H9 (cell line): ENCODE measurements at regions not wholly inside any gene's neighbourhood (a gene's known extent, or its start where the extent isn't known, plus 50 kb on each side); places are given as distances from the start of the nearest gene placed in this dataset.

Experiments
- DNase-seq: peaks from one replicate; pipeline ENCODE4 v3.0.0-alpha.2; 2017
- H2AFZ ChIP-seq: one replicate; pipeline ENCODE4 v1.6.1; 2013; ENCODE audit warnings: mild to moderate bottlenecking, low read length, control low read depth, moderate library complexity
- H2AK5ac ChIP-seq: 2 replicates; pipeline ENCODE4 v1.6.1; 2013; ENCODE audit warnings: low read length, control low read depth, mixed read lengths; ENCODE audit not compliant: insufficient read length
- H2BK120ac ChIP-seq: one replicate; pipeline ENCODE4 v1.6.1; 2013; ENCODE audit warnings: low read depth, mild to moderate bottlenecking, low read length, control low read depth, inconsistent platforms; ENCODE audit not compliant: poor library complexity, severe bottlenecking
- H2BK12ac ChIP-seq: 2 replicates; pipeline ENCODE4 v1.6.1; 2013; ENCODE audit warnings: low read length, control low read depth, mixed read lengths, low read depth; ENCODE audit not compliant: insufficient read length
- H2BK15ac ChIP-seq: 2 replicates; pipeline ENCODE4 v1.6.1; 2013; ENCODE audit warnings: low read depth, low read length, control low read depth
- H2BK20ac ChIP-seq: one replicate; pipeline ENCODE4 v1.6.1; 2013; ENCODE audit warnings: low read depth, mild to moderate bottlenecking, low read length, control low read depth, inconsistent platforms; ENCODE audit not compliant: poor library complexity, severe bottlenecking
- H2BK5ac ChIP-seq: 2 replicates; pipeline ENCODE4 v1.6.1; 2013; ENCODE audit warnings: low read length, control low read depth, mixed read lengths; ENCODE audit not compliant: insufficient read length
- H3K14ac ChIP-seq: 2 replicates; pipeline ENCODE4 v1.6.1; 2013; ENCODE audit warnings: low read length, control low read depth; ENCODE audit not compliant: insufficient read depth
- H3K18ac ChIP-seq: 2 replicates; pipeline ENCODE4 v1.6.1; 2013; ENCODE audit warnings: low read depth, mild to moderate bottlenecking, mixed read lengths, low read length, control low read depth; ENCODE audit not compliant: insufficient read length
- H3K23ac ChIP-seq: 2 replicates; pipeline ENCODE4 v1.6.1; 2013; ENCODE audit warnings: low read length, control low read depth, mixed read lengths, low read depth; ENCODE audit not compliant: insufficient read length
- H3K23me2 ChIP-seq: 2 replicates; pipeline ENCODE4 v1.6.1; 2013; ENCODE audit warnings: low read depth, mild to moderate bottlenecking, mixed read lengths, low read length, control low read depth; ENCODE audit not compliant: insufficient read length, poor library complexity, severe bottlenecking
- H3K27ac ChIP-seq: 2 replicates; pipeline ENCODE4 v1.5.1; 2013; ENCODE audit warnings: low read length, control low read depth, mixed read lengths, low read depth; ENCODE audit not compliant: insufficient read length
- H3K27me3 ChIP-seq: 2 replicates; pipeline ENCODE4 v1.6.1; 2013; ENCODE audit warnings: low read length, control low read depth, inconsistent platforms; ENCODE audit not compliant: insufficient read depth
- H3K4ac ChIP-seq: 2 replicates; pipeline ENCODE4 v1.6.1; 2013; ENCODE audit warnings: low read depth, mild to moderate bottlenecking, control low read depth, inconsistent platforms, low read length, moderate library complexity
- H3K4me1 ChIP-seq: 2 replicates; pipeline ENCODE4 v1.6.1; 2013; ENCODE audit warnings: low read length, control low read depth, inconsistent platforms; ENCODE audit not compliant: insufficient read depth
- H3K4me2 ChIP-seq: 2 replicates; pipeline ENCODE4 v1.6.1; 2013; ENCODE audit warnings: low read length, control low read depth, mixed read lengths; ENCODE audit not compliant: insufficient read length, insufficient read depth
- H3K56ac ChIP-seq: 2 replicates; pipeline ENCODE4 v1.6.1; 2013; ENCODE audit warnings: low read depth, mild to moderate bottlenecking, mixed read lengths, low read length, control low read depth; ENCODE audit not compliant: insufficient read length
- H3K79me1 ChIP-seq: 2 replicates; pipeline ENCODE4 v1.6.1; 2013; ENCODE audit warnings: low read depth, mild to moderate bottlenecking, moderate library complexity, low read length, control low read depth, inconsistent platforms; ENCODE audit not compliant: insufficient read depth, poor library complexity, severe bottlenecking
- H3K79me2 ChIP-seq: 2 replicates; pipeline ENCODE4 v1.6.1; 2013; ENCODE audit warnings: low read length, control low read depth, inconsistent platforms; ENCODE audit not compliant: insufficient read depth
- H3K9ac ChIP-seq: 2 replicates; pipeline ENCODE4 v1.6.1; 2013; ENCODE audit warnings: low read length, control low read depth, mixed read lengths; ENCODE audit not compliant: insufficient read length; ENCODE audit errors: extremely low read depth
- H3K9me3 ChIP-seq: one replicate; pipeline ENCODE4 v1.6.1; 2013; ENCODE audit warnings: low read depth, low read length, inconsistent platforms; ENCODE audit not compliant: control insufficient read depth
- H3T11ph ChIP-seq: one replicate; pipeline ENCODE4 v1.6.1; 2013; ENCODE audit warnings: mild to moderate bottlenecking, low read length, control low read depth, inconsistent platforms
- H4K20me1 ChIP-seq: one replicate; pipeline ENCODE4 v1.6.1; 2013; ENCODE audit not compliant: control insufficient read depth, insufficient read length, insufficient read depth
- H4K5ac ChIP-seq: 2 replicates; pipeline ENCODE4 v1.6.1; 2013; ENCODE audit warnings: low read depth, mild to moderate bottlenecking, mixed read lengths, low read length, control low read depth; ENCODE audit not compliant: insufficient read length
- H4K8ac ChIP-seq: replicated peaks from 2 replicates; pipeline ENCODE4 v1.6.1; 2013; ENCODE audit warnings: low read length, control low read depth, mixed read lengths, low read depth; ENCODE audit not compliant: insufficient read length
- H4K91ac ChIP-seq: 2 replicates; pipeline ENCODE4 v1.6.1; 2013; ENCODE audit warnings: low read depth, mild to moderate bottlenecking, moderate library complexity, mixed read lengths, low read length, control low read depth; ENCODE audit not compliant: insufficient read length
- H3K27ac Mint-ChIP-seq, 3 experiments: 2 replicates in 2 of 3; 3 replicates in 1 of 3; pipeline ENCODE4 v1.8.0; 2020 to 2021; ENCODE audit warnings: mixed read lengths in 3 of 3, mild to moderate bottlenecking in 1 of 3, moderate library complexity in 1 of 3
- H3K27me3 Mint-ChIP-seq: 2 replicates; pipeline ENCODE4 v1.8.0; 2021; ENCODE audit warnings: low read depth, mild to moderate bottlenecking, moderate library complexity, mixed read lengths
- H3K36me3 Mint-ChIP-seq, 3 experiments: 2 replicates in 2 of 3; 3 replicates in 1 of 3; pipeline ENCODE4 v1.8.0; 2020 to 2021; ENCODE audit warnings: low read depth in 3 of 3, mixed read lengths in 3 of 3; ENCODE audit not compliant: insufficient read depth in 1 of 3
- H3K4me1 Mint-ChIP-seq, 2 experiments: 2 replicates each; pipeline ENCODE4 v1.8.0; 2020; ENCODE audit warnings: mixed read lengths in 2 of 2
- H3K4me3 Mint-ChIP-seq, 2 experiments: 2 replicates in 1 of 2; 3 replicates in 1 of 2; pipeline ENCODE4 v1.8.0; 2020 to 2021; ENCODE audit warnings: mild to moderate bottlenecking in 2 of 2, mixed read lengths in 2 of 2, moderate library complexity in 1 of 2
- H3K9me3 Mint-ChIP-seq, 2 experiments: 2 replicates in 1 of 2; 3 replicates in 1 of 2; pipeline ENCODE4 v1.8.0; 2020; ENCODE audit warnings: mild to moderate bottlenecking in 2 of 2, mixed read lengths in 2 of 2, moderate library complexity in 1 of 2
- WGBS: extraction: QIAGEN DNeasy Blood & Tissue Kit; methylation state at CpG from one replicate; pipeline ENCODE4 v1.1.7; 2013; ENCODE audit warnings: missing lambda C conversion rate, low lambda C conversion rate, mixed read lengths; ENCODE audit not compliant: insufficient read length; ENCODE audit errors: extremely low coverage; 5-methylcytosine and 5-hydroxymethylcytosine counted together
- TF ChIP-seq, protein P1 (sequence below): fragments of 200-600 bp; sonication (generic); conservative IDR thresholded peaks from 3 replicates; pipeline ENCODE4 v1.8.0; 2021; ENCODE audit warnings: antibody characterized with exemption, mild to moderate bottlenecking

- no peaks in the 10 kb centered on the region for H3K4me1 ChIP-seq
- no peak overlapping the region for H2BK15ac ChIP-seq
- no peak overlapping the region for H3K4me3 Mint-ChIP-seq
- no peaks in the 10 kb centered on the region for H3K23me2 ChIP-seq
- H4K8ac ChIP-seq = no peak overlapping the region
- no peak overlapping the region for H4K91ac ChIP-seq
- no peak overlapping the region for H2BK5ac ChIP-seq
- no peaks in the 10 kb centered on the region for H3K4me1 Mint-ChIP-seq
- no peak overlapping the region for H3K18ac ChIP-seq
- H3K9me3 Mint-ChIP-seq = no peaks in the 10 kb centered on the region
- no peaks in the 10 kb centered on the region for H4K20me1 ChIP-seq
- H2AFZ ChIP-seq = no peak overlapping the region
- no peak overlapping the region for H2BK12ac ChIP-seq
- H3K4me2 ChIP-seq = no peak overlapping the region
- H2BK120ac ChIP-seq = no peak overlapping the region
- H3K4ac ChIP-seq = no peak overlapping the region
- WGBS = no CpG with 5 or more reads among the region's 1 CpG
- no peaks in the 10 kb centered on the region for H3K36me3 Mint-ChIP-seq
- no peak for DNase-seq
- H4K5ac ChIP-seq = no peak overlapping the region
- H3K27me3 ChIP-seq = no peaks in the 10 kb centered on the region
- no peak overlapping the region for H3T11ph ChIP-seq
- no peaks in the 10 kb centered on the region for H3K79me1 ChIP-seq
- H3K9me3 ChIP-seq = no peaks in the 10 kb centered on the region
- no peak overlapping the region for H2AK5ac ChIP-seq
- H3K27ac Mint-ChIP-seq = no peak overlapping the region
- no peak overlapping the region for H3K56ac ChIP-seq
- H3K14ac ChIP-seq = no peak overlapping the region
- H3K9ac ChIP-seq = no peak overlapping the region
- H3K79me2 ChIP-seq = no peaks in the 10 kb centered on the region
- TF ChIP-seq, protein P1, sequence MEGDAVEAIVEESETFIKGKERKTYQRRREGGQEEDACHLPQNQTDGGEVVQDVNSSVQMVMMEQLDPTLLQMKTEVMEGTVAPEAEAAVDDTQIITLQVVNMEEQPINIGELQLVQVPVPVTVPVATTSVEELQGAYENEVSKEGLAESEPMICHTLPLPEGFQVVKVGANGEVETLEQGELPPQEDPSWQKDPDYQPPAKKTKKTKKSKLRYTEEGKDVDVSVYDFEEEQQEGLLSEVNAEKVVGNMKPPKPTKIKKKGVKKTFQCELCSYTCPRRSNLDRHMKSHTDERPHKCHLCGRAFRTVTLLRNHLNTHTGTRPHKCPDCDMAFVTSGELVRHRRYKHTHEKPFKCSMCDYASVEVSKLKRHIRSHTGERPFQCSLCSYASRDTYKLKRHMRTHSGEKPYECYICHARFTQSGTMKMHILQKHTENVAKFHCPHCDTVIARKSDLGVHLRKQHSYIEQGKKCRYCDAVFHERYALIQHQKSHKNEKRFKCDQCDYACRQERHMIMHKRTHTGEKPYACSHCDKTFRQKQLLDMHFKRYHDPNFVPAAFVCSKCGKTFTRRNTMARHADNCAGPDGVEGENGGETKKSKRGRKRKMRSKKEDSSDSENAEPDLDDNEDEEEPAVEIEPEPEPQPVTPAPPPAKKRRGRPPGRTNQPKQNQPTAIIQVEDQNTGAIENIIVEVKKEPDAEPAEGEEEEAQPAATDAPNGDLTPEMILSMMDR = no peak
- H3K23ac ChIP-seq = no peak overlapping the region
- no peak overlapping the region for H2BK20ac ChIP-seq
- no peaks in the 10 kb centered on the region for H3K27me3 Mint-ChIP-seq
- no peak overlapping the region for H3K27ac ChIP-seq
Observed at GRCh38 chr3:80549173-80549572, 781.4 kb upstream of the ROBO1 start.
